Stomach (tissue), 4 donors: ENCODE measurements at regions not wholly inside any gene's neighbourhood (a gene's known extent, or its start where the extent isn't known, plus 50 kb on each side); places are given as distances from the start of the nearest gene placed in this dataset.

Source experiments
- EP300 ChIP-seq: sonication (generic); formaldehyde crosslinking; IDR thresholded peaks from one replicate; pipeline ENCODE4 v1.6.1; 2017; ENCODE audit warnings: antibody characterized with exemption
- POLR2A ChIP-seq, 4 donors: fragments of 450-650 bp; IDR thresholded peaks; one replicate each; pipeline ENCODE4 v1.6.1; 2016; ENCODE audit warnings: antibody characterized with exemption in 4 of 4, control low read depth in 2 of 4, mild to moderate bottlenecking in 1 of 4, moderate library complexity in 1 of 4
- POLR2AphosphoS5 ChIP-seq, 3 donors: sonication (generic); formaldehyde crosslinking; IDR thresholded peaks; one replicate each; pipeline ENCODE4 v1.6.1; 2016; ENCODE audit warnings: antibody characterized with exemption in 3 of 3
- TF ChIP-seq, protein P1 (sequence below), 7 experiments: fragments of 450-650 bp in 4 of 7; fragments of 200-600 bp in 3 of 7; sonication (generic) in 3 of 7; IDR thresholded peaks; one replicate each; pipeline ENCODE4 v1.5.1; 2016 to 2019; ENCODE audit warnings: antibody characterized with exemption in 7 of 7, control low read depth in 2 of 7, mild to moderate bottlenecking in 1 of 7

GRCh38 chr4:119984996-119985395 lies 81.7 kb downstream of the MAD2L1 start:
- TF ChIP-seq, protein P1, sequence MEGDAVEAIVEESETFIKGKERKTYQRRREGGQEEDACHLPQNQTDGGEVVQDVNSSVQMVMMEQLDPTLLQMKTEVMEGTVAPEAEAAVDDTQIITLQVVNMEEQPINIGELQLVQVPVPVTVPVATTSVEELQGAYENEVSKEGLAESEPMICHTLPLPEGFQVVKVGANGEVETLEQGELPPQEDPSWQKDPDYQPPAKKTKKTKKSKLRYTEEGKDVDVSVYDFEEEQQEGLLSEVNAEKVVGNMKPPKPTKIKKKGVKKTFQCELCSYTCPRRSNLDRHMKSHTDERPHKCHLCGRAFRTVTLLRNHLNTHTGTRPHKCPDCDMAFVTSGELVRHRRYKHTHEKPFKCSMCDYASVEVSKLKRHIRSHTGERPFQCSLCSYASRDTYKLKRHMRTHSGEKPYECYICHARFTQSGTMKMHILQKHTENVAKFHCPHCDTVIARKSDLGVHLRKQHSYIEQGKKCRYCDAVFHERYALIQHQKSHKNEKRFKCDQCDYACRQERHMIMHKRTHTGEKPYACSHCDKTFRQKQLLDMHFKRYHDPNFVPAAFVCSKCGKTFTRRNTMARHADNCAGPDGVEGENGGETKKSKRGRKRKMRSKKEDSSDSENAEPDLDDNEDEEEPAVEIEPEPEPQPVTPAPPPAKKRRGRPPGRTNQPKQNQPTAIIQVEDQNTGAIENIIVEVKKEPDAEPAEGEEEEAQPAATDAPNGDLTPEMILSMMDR (IDR thresholded peaks at IDR 0.05): no peak
- TF ChIP-seq POLR2AphosphoS5 (IDR thresholded peaks at IDR 0.05) (no peak), POLR2A (IDR thresholded peaks at IDR 0.05) (no peak), EP300 (no peak)
